ENCODE measurements at regions not wholly inside any gene's neighbourhood (a gene's known extent, or its start where the extent isn't known, plus 50 kb on each side); places are given as distances from the start of the nearest gene placed in this dataset.
A peak's percentile ranks its signal among the peaks of the same experiment; 100 is the strongest.
"Not testable (repeated sequence)": the region's sequence is repeated elsewhere in the genome, so short reads cannot be mapped to it uniquely, and the experiment has no call there.

DNA sequence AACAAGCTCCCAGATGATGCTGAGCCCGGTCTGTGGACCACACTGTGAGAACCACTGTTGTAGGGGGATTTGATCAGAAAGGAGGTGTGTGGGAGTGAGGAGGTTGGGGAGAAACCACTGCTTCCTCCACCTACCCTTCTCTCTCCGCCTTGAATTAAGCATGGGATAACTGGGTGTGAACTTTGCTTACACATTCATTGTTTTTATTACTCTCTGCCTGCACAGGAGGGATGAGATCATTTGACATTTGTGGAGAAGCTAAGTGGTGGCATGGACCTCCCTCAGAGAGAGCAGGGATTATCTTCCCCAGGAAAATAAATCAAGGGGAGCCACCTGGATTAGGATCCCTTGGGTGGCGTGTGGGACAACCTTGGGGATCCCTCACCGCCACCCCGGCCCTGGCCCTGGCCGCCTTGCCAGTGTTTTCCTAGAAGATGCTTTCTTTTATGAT lies 212.1 kb upstream of the ATP6AP2 start:
- Histone ChIP-seq H3K36me3 (no peaks in the 10 kb centered on the region), H3K27ac (no peak overlapping the region), H3K9me3 (no peaks in the 10 kb centered on the region), H3K4me3 (no peak overlapping the region), H3K27me3 (no peaks in the 10 kb centered on the region), H3K4me1 (no peaks in the 10 kb centered on the region)
- TF ChIP-seq, protein P1, sequence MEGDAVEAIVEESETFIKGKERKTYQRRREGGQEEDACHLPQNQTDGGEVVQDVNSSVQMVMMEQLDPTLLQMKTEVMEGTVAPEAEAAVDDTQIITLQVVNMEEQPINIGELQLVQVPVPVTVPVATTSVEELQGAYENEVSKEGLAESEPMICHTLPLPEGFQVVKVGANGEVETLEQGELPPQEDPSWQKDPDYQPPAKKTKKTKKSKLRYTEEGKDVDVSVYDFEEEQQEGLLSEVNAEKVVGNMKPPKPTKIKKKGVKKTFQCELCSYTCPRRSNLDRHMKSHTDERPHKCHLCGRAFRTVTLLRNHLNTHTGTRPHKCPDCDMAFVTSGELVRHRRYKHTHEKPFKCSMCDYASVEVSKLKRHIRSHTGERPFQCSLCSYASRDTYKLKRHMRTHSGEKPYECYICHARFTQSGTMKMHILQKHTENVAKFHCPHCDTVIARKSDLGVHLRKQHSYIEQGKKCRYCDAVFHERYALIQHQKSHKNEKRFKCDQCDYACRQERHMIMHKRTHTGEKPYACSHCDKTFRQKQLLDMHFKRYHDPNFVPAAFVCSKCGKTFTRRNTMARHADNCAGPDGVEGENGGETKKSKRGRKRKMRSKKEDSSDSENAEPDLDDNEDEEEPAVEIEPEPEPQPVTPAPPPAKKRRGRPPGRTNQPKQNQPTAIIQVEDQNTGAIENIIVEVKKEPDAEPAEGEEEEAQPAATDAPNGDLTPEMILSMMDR (IDR thresholded peaks at IDR 0.05): no peak
- no peak for ATAC-seq
- intact Hi-C loops (cut with DNase I): no loop called here
- no peak for DNase-seq

DNA sequence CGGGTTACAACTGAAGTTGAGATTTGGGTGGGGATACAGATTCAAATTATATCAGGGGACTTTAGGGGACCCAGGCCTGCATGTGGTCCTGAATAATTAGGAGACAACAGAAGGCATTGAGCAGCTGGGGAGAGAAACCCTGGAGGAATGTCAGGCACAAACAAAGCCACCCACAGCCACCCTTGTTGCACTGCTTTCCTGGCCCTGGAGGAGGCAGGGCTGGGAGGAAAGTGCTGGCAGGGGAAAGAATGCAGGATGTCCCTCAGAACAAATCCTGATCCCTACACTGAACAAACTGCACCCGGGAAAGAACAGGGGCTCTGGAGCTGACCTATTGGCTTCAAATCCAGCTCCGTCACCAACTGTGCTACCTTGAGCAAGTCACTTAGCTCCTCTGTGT lies 214.1 kb upstream of the ATP6AP2 start:
- intact Hi-C loops (cut with DNase I): no loop called here
- ATAC-seq: no peak
- Histone ChIP-seq H3K27me3 (no peaks in the 10 kb centered on the region), H3K4me1 (no peaks in the 10 kb centered on the region), H3K27ac (no peak overlapping the region), H3K4me3 (no peak overlapping the region), H3K9me3 (no peaks in the 10 kb centered on the region), H3K36me3 (no peaks in the 10 kb centered on the region)
- TF ChIP-seq, protein P1 (IDR thresholded peaks at IDR 0.05): no peak
- no peak for DNase-seq

DNA sequence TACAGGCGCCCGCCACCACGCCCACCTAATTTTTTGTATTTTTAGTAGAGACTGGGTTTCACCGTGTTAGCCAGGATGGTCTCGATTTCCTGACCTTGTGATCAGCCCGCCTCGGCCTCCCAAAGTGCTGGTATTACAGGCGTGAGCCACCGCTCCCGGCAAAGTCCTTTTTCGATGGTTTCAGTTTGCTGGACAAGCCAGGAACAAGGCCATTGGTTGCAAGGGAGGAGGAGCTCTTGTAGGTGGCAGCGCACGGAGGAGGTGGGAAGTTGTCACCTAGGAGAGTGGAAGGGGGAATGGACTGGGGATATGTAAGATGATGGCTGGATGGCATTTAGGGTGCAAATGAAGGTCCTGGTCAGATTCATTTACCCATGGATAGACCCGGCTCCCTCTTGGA lies 218.5 kb upstream of the ATP6AP2 start:
- peak; percentile 23 for ATAC-seq
- H3K4me3 ChIP-seq; H3K9me3 ChIP-seq; DNase-seq; H3K36me3 ChIP-seq; H3K27ac ChIP-seq; H3K4me1 ChIP-seq; H3K27me3 ChIP-seq; intact Hi-C loops (cut with DNase I): not testable (repeated sequence)

DNA sequence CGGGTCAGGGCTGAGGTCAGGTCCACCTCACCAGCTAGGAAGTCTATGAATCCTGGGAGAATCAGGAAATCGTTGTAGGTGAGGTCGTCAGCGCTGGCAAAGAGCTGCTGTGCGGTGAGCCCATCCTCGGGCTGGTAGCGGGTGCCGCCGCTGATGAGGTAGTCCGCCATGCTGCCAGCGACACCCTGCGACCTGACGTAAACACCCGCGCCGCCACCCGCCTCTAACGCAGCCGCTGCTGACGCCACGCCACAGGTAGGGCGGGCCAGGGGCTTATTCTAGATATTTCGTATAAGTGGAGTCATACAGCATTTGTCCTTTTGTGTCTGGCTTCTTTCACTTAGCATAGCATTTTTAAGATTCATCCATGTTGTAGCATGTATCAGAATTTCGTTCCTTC lies 220.2 kb upstream of the ATP6AP2 start:
- Histone ChIP-seq H3K4me3 (no peak overlapping the region), H3K9me3 (no peaks in the 10 kb centered on the region), H3K36me3 (no peaks in the 10 kb centered on the region), H3K4me1 (no peaks in the 10 kb centered on the region), H3K27ac (no peak overlapping the region), H3K27me3 (no peaks in the 10 kb centered on the region)
- no peak for DNase-seq
- intact Hi-C loops (cut with DNase I): no loop called here
- TF ChIP-seq, protein P1 (IDR thresholded peaks at IDR 0.05): no peak
- ATAC-seq: no peak

DNA sequence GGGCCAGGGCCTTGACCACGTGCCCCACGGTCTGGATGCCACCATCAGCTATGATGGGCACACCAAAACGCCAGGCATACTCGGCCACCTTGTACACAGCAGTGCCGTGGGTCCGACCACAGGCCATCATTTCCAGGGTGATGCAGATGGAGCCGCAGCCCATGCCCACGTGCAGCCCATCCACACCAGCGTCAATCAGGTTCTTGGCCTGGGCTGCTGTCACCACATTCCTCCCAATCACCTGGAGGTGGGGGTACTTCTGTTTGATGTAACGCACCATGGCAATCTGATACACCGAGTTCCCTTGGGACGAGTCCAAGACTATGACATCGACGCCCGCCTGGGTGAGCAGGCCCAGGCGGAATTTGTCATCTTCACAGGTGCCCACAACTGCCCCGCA lies 221.2 kb upstream of the ATP6AP2 start:
- no peak for DNase-seq
- H3K4me3 ChIP-seq: no peak overlapping the region

DNA sequence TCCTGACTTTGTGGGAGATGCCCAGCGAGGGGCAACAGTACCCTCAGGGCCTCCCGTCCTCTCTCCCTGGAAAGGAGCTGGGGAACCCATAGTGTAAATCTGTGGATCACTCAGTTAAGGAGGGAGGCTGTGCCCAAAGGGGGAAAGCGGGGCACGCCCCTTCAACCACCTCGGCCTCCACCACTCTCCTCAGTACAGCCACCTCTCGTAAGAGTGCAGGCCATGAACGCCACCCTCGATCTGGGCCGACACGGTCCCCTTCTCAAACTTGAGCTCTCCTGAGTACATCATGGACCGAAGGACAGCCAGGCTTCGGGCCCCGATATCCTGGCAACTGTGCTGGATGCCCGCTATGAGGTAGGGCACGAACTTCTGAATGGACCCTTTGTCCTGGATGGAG lies 221.8 kb upstream of the ATP6AP2 start:
- ATAC-seq: no peak
- intact Hi-C loops (cut with DNase I): no loop called here

More for the DNA sequence above, 221.2 kb upstream of the ATP6AP2 start:
- intact Hi-C loops (cut with DNase I): no loop called here
- no peak for ATAC-seq
- H3K27me3 ChIP-seq: no peaks in the 10 kb centered on the region
- H3K27ac ChIP-seq: no peak overlapping the region
- H3K9me3 ChIP-seq: no peaks in the 10 kb centered on the region
- TF ChIP-seq, protein P1 (IDR thresholded peaks at IDR 0.05): no peak
- no peaks in the 10 kb centered on the region for H3K36me3 ChIP-seq
- H3K4me1 ChIP-seq: no peaks in the 10 kb centered on the region

More for the DNA sequence above, 221.8 kb upstream of the ATP6AP2 start:
- Histone ChIP-seq H3K4me1 (no peaks in the 10 kb centered on the region), H3K36me3 (no peaks in the 10 kb centered on the region), H3K27ac (no peak overlapping the region), H3K4me3 (no peak overlapping the region), H3K9me3 (no peaks in the 10 kb centered on the region), H3K27me3 (no peaks in the 10 kb centered on the region)
- TF ChIP-seq, protein P1 (IDR thresholded peaks at IDR 0.05): no peak
- DNase-seq: no peak

Data from left lung (tissue), 4 donors.